ENCODE measurements at regions not wholly inside any gene's neighbourhood (a gene's known extent, or its start where the extent isn't known, plus 50 kb on each side); places are given as distances from the start of the nearest gene placed in this dataset.

- TF ChIP-seq POLR2A (IDR thresholded peaks at IDR 0.05; ENCODE audit: control extremely low read depth in 1 of 2, low read depth in 2 of 2, low read length in 2 of 2) (no peak), POLR2AphosphoS5 (IDR thresholded peaks at IDR 0.05; ENCODE audit: low read depth, low read length) (no peak)
Measured at GRCh38 chr1:239543873-239544272, 157.5 kb downstream of the CHRM3 start.

Data from H1 (cell line).